GM21526 (cell line): ENCODE measurements at regions not wholly inside any gene's neighbourhood (a gene's known extent, or its start where the extent isn't known, plus 50 kb on each side); places are given as distances from the start of the nearest gene placed in this dataset.
"Not testable (repeated sequence)": the region's sequence is repeated elsewhere in the genome, so short reads cannot be mapped to it uniquely, and the experiment has no call there.

Source experiments
- ATAC-seq: cut with Tn5 transposase; IDR thresholded peaks from one replicate; pipeline ENCODE4 v1.9.1; 2021; ENCODE audit warnings: moderate library complexity; ENCODE audit not compliant: unreplicated experiment, low FRiP score

DNA sequence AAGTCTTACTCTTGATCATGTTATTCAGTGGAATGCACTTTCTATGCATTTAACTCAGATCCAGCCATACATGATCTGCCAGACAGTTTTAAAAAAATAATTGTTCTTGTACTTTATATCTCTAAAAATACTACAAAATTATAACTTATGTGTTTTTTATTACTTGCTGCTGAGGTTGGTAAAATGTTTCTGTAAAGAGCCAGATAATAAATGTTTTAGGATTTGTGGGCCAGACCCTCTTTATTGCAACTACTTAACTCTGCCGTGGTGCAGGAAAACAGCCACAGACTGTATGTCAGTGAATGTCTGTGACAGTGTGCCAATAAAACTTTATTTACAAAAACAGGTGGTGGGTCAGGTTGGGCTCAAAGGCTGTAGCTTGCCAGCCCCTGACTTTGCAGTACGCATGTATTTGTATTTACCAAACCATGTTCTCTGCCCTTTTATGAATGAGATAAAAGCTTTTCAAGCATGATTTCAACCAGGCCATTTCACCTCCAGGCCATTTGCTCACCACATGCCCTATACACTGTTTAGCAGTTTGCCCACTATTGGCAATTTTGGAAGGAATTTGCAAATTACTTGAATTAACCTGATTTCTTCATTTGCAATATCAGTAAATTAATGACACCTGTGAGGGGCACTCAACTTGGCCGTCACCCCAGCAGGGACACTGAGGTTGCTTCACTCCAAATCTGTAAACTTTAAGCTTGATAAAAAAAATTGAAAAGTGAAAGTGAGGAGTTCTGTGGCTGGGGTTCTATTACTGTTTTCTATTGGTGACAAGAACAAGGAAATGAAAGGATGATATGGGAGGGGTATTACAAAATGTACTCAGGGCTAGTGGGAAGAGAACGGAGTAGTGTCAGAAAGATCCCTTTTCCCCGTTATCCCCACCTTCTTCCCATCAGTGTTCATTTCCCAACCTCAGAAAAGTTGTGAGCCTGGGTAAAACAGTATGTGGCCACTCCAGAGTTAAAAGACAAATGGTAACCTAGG, 133.4 kb downstream of the CEBPB start:
- no peak for ATAC-seq

DNA sequence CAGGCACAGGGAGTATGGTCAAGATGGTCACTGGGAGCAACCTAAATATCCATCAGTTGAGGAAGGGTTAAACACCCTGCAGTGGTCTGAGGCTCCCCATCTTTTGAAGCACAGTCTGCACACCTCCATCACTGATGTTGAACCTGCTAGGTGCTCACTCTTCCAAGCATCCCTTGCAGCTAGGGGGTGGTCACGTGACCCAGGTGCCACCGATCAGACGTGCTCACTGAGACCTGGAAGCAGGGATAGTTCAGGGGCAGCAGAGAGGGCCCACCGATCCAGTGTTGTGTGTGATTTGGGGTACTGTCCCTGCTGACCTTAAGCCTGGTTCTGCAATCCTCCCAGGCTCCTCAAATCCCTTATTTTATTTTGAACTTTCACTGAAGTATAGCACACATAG, 134.6 kb downstream of the CEBPB start:
- no peak for ATAC-seq

DNA sequence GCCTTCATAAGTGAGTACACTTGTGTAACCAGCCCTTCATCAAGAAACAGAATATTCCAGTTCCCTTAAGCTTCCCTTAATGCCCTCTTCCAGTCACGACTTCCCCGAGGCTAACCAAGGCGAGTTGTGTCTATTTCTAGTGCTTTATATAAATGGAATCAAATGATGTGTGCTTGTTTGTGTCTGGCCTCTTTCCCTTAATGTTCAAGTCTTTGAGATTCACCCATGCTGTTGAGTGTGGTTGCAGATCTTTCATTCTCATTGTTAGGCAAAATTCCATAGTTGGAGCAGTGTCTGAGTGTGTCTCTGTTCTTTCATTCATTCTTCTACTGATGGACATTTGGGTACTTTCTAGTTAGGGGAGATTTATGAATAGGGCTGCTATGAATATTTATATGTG, 135.0 kb downstream of the CEBPB start:
- ATAC-seq: no peak

DNA sequence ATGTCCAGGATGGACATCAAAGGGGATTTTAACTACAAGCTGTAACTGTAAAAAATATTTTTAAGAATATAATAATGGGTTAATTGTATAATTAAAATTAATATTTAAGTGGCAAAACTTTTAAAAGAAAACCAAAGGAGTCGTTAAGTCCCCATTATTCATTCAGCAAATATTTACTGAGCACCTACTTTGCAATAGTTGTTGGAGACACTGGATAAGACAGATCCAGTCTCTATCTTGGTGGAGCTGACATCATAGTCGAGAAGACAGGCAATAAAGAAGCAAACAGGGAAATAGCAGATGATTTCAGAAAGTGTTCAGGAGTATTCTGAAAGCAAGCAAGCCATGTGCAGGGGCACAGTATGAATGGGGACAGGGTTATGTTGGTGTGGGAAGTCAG, 137.0 kb downstream of the CEBPB start:
- ATAC-seq: no peak

DNA sequence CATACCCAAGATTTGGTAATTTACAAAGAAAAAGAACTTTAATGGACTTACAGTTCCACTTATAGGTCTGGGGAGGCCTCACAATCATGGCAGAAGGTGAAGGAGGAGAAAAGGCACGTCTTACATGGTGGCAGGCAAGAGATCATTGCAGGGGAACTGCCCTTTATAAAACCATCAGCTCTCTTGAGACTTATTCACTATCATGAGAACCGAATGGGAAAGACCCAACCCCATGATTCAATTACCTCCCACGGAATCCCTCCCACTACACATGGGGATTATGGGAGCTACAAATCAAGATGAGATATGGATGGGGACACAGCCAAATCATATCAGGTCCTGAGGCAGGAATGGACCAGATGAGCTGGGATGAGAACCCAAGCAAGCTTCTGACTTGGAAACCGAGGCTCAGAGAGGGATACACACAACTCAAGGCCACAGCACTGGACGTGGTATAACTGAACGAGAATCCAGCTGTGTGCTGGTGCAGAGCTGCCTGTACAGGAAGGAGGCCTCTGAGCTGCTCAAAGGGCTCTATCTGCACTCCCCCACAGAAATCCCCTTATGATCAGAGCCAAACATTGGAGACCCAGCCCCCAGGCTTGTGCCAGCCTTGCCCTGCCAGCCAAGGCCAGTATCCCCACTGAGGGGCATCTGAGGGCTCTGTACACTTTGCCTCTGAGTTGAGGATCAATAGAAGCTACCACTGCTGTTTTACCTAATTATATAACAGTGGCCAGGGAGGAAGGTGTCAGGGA, 137.8 kb downstream of the CEBPB start:
- ATAC-seq: no peak

DNA sequence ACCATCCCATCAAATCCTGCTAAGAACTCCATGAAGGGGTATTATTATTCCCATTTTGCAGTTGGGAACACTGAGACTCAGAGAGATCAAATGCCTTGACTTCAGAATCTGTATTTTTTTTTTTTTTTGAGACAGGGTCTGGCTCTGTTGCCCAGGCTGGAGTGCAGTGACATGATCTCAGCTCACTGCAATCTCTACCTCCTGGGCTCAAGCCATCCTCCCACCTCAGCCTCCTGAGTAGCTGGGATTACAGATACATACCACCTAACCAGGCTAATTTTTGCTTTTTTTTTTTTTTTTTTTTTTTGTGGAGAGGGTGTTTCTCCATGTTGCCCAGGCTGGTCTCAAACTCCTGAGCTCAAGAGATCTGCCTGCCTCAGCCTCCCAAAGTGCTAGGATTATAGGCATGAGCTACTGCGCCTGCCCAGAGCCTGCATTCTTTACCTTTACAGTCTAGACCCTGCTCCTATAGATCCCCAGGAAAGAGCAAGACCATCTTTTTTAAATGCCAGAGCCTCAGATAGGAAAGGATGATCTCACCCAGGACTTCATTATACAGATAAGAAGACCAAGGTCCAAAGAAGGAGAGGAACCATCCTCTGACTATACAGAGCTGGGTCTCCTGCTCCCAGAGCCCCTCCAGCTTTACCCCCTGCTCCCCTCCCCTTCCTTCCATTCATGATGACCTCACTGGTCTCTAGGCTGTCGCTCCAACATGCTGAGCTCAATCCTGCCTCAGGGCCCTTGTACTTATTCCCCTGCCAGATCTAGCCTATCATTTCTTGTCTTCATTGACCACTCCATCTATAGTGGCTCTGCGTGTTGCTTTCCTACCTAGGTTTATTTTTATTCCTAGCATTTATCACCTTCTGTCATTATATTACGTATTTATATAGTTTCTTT, 138.6 kb downstream of the CEBPB start:
- ATAC-seq: no peak

DNA sequence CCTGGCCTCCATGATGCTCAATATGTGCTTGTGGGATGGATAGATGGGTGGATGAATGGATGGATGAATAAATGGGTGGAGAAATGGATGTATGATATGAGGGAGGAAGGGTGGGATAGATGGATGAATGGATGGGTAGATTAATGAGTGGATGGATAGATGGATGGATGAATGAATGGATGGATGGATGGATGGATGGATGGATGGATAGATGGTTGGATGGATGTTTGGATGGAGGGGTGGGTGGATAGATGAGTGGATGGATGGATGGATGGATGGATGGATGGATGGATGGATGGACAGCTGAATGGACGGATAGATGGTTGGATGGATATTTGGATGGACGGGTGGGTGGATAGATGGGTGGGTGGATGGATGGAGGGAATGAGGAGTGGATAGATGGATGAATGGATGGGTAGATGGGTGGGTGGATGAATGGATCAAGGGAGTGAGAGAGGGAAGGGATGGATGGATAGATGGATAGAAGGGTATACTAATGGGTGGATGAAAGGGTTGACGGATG, 139.4 kb downstream of the CEBPB start:
- ATAC-seq: no peak

DNA sequence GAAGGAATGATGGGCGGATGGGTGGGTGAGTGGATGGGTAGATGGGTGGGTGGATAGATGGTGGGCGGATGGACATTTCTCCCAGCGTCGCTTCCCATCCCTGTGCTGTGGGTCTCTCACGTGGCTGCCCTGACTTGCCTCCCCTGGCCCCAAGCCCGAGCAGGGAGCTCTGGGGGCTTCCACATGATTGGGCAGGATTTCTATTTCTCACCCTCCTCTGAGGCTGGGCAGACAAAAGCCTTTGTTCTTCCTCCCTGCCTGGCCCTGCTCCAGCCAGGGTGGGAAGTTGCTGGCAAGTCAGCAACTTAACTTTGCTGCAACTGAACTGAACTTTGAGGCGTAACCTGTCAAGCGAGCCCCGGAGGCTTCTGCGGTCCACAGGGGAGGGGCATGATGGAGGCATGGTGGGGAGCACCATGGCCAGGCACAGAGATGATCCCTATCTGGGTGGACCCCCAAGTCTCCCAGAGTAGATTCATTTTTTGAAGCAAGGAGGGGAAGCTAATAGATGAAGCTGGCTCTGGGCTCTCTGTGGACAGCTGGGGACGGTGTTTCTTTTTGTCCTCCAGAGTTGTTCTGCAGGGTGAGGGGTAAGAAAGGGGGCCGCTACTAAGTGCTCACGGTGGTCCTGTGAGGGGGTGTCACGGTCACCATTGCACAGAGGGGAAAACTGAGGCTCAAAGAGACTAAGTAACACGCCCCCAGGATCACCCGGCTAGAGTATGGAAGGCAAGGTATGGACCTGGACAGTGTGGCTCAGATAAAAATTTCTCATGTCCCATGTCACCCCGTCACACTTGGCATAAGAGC, 140.1 kb downstream of the CEBPB start:
- ATAC-seq: no peak

DNA sequence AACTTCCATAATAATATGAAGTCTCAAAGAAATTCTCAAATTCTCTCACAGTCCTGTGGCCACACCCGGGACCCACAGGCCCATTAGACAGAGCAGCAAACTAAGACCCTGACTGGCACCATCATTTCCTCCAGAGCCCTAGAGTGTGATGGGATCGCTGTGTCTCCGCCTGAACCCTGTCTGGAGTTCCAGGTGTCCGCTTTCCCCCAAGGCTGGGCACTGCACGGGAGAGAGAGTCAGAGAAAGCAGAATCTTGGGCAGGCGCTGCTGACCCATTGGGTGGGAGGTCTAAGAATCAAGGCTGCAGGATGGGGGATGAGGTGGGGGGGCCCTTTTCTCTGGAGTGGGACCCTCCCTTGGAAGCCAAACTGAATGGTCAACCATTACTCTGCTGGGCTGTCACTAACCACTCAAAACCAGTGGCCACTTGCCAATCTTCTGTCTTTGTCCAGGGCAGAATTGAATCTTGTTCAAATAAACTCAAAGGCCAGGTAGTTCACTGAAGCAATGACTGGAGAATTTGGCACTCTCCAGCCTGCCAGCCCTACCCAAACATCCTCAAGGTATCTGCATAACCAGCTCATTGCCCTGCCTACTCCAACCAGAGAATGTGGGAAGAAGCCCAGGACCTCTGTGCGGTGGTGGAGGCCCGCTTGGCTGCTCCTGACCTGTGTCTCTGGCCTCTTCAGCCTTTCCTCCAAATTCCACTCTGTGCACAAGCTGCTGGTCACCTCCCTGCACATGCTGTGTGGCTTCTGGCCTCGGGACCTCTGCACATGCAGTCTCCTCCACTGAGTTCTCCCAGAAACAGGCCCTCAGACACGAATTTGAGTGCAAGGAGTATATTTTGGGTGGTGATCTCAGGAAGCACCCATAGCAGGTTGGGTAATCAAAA, 141.1 kb downstream of the CEBPB start:
- no peak for ATAC-seq

DNA sequence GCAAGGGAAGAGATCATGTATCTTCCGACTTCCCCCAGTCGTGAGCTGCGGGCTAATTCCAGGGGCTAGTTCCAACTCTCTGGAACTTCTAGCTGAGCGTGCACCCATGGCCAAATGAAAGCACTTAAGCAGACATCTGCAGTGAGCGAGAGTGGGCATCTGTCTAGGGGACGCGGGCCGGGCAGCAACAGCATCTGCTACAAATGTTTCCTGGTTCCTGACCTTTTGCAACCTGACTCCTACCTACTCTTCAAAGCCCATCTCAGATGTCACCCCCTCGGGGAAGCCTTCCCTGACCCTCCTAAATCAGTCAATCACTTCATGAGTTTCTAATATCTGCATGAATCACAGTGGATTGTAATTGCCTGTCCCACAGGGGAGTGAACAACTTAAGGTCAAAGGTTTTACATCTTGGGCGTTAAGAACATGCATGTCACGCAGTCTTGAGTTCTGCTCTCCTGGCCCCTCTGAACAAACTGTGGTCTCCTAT, 141.9 kb downstream of the CEBPB start:
- ATAC-seq: no peak

DNA sequence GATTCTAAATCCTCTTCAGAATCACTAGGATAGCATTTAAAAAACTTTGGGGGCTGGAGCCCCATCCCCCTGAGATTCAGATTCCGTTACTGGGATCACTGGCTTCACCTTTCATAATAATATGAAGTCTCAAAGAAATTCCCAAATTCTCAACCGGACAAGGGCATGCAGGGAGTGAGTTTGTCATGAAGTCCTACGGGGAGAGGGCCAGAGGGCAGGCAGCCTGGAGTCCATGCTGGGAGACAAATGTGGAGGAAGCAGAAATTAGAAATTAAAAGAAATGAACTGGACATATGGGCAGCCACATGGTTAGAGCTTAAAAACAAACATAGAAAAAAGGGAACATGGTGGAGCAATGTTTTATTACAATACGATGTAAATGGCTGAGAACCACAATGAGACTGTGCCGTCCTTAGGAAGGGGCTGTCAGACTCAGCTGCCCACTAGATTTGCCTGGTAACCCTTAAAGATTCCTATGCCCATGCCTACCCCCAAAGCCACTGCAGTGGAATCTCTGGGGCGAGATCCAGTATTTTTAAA, 142.6 kb downstream of the CEBPB start:
- ATAC-seq: no peak

DNA sequence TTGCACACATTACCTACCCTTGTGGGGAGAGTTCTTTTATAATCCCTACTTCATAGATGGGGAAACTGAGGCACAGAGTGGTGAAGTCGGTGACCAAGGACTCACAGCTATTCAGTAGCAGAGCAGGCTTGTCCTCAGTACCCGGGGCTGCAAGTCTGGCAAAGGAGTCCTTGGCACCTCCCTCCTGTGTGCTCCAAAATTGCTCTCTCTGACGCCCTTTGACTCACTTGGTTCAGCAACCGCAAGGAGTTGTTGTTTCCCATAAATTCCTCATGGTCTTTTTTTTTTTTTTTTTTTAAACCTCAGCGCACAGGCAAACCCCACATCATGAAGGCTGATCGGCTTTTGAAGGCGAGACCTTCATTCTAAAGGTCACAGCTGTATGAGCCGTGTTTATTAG, 143.2 kb downstream of the CEBPB start:
- no peak for ATAC-seq

DNA sequence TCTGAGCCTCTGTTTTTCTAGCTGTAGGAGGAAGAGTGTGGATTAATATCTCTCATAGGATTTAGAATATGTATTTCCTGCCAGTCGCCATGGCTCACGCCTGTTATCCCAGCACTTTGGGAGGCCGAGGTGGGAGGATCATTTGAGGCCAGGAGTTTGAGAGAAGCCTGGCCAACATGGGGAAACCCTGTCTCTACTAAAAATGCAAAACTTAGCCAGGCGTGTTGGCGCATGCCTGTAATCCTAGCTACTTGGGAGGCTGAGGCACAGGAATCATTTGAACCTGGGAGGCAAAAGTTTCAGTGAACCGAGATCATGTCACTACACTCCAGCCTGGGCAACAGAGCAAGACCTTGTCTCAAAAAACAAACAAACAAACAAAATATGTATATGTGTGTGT, 143.9 kb downstream of the CEBPB start:
- not testable (repeated sequence) for ATAC-seq

DNA sequence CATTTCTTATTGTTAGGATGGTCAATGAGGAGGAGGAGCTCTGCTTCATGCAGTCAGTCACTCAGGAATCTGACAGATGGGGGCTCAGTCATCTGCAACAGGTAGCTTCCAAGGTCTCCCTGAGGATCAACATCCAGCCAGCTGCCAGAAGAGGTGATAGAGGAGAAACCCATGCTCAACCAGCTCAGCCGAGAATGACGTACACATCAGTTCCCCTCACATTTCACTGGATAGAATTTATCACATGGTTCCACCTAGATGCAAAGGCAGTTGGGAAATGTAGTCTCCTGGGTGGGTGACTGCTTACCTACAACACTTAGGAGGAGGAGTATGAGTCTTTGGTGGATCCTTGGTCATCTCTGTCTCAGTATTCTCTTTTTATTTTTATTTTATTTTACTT, 144.5 kb downstream of the CEBPB start:
- no peak for ATAC-seq

DNA sequence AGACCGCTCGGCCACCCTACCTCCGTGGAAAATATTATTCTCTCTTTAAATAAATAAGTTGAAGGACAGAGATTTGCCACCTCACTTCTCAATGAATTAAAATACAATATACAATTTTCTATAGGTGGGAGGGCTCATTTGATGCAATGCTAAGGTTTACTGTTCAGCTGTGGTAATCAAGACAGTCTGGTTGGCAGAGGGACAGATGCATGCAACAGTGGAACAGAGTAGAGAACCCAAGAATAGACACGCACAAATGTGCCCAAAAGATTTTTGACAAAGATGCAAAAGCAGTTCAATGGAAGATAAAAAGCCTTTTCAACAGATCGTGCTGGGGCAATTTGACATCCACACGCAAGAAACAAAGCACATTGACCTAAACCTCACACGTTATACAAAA, 145.2 kb downstream of the CEBPB start:
- ATAC-seq: no peak

DNA sequence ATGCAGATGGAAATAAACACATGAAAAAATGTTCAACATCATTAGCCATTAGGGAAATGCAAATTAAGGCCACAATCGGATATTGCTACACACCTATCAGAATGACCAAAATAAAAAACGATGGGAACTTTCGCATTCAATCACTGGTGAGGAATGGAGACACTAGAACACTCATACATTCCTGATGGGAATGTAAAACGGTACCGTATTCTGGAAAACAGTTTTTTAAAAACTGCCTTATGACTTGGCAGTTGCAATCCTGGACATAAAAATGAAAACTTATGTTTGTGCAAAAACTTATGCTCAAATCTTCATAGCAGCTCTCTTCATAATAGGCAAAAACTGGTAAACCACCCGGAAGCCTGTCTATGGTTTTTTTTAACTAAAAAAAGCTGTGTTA, 146.0 kb downstream of the CEBPB start:
- no peak for ATAC-seq

DNA sequence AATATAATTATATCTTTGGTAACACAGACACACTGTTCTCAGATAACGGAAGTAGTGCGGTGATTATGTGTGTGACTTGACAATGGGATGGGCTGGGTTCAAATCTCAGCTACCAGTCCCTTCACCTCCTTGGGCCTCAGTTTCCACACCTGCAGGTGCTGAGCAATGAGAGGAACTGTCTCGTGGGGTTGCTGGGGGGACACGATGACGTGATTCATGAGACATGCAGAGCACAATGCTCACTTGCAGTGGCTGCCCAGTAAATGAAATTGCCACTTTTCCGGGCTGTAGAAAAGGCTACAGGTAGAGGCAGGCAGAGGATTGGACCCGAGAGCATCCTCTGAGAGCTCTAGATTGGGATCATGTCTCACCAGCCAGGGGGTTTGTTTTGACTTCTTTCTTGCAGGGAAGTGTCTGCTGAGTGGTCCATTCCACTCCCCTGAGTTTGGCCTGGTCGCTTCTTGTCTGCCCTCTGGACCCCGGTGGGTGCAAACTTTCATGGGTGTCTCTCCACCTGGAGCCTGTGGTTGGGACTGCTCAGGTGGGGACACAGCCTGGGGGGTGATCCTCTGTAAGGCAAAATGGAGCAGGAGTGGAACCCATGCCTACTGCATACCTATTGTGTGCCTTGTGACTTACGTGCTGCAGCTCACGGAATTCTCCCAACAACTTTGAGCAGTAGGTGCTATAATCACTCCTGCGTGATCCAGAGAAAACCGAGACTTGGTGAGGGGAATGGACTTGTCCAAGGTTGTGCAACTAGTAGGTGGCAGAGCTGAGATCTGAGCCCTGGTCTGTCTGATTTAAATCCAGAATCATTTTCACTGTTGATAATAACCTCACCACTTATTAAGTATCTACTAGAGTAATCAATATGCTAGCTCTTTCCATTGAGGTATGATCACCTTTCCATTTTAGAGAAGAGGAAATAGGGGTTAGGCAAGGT, 147.2 kb downstream of the CEBPB start:
- no peak for ATAC-seq
